IMR-90 (cell line): ENCODE measurements at regions not wholly inside any gene's neighbourhood (a gene's known extent, or its start where the extent isn't known, plus 50 kb on each side); places are given as distances from the start of the nearest gene placed in this dataset.
A peak's percentile ranks its signal among the peaks of the same experiment; 100 is the strongest.

Experiments
- ATAC-seq: fragments of 200-7000 bp; cut with Tn5 transposase; 2 replicates; pipeline ENCODE4 v1.9.1; 2020; ENCODE audit warnings: low read depth, mild to moderate bottlenecking, moderate library complexity
- BruUV-seq: library from RNA; stranded (reverse); fragments of 400-500 nt; replicated peaks from 2 replicates; lab custom pipeline; 2021; lab: Mats Ljungman, UMichigan
- CTCF ChIA-PET: fragments of 300-600 bp; formaldehyde crosslinking; extraction: SDS; loops from one replicate; lab custom pipeline; 2021; ENCODE audit warnings: antibody characterized with exemption; lab: Yijun Ruan, JAX
- POLR2A ChIA-PET: fragments of 300-600 bp; sonication (Branson Sonifier 250); formaldehyde crosslinking; loops from one replicate; lab custom pipeline; 2022; ENCODE audit warnings: antibody characterized with exemption; ENCODE audit not compliant: unreplicated experiment; lab: Charles Lee
- DNase-seq: peaks from one replicate; pipeline ENCODE4 v3.0.0; 2013
- H2AFZ ChIP-seq: replicated peaks from 2 replicates; pipeline ENCODE3; 2013; ENCODE audit warnings: low read length, mild to moderate bottlenecking; ENCODE audit not compliant: poor library complexity
- H2AK5ac ChIP-seq: 2 replicates; pipeline ENCODE4 v1.6.1; 2013; ENCODE audit warnings: low read depth, low read length, inconsistent platforms
- H2AK9ac ChIP-seq: replicated peaks from 2 replicates; pipeline ENCODE3; 2013; ENCODE audit warnings: mild to moderate bottlenecking, low read depth, low read length, moderate library complexity; ENCODE audit not compliant: poor library complexity
- H2BK120ac ChIP-seq: 2 replicates; pipeline ENCODE4 v1.6.1; 2013; ENCODE audit warnings: low read depth, low read length, inconsistent platforms
- H2BK15ac ChIP-seq: 3 replicates; pipeline ENCODE4 v1.6.1; 2013; ENCODE audit warnings: low read depth, low read length, inconsistent platforms
- H2BK20ac ChIP-seq: 2 replicates; pipeline ENCODE4 v1.6.1; 2013; ENCODE audit warnings: low read depth, mild to moderate bottlenecking, inconsistent platforms, low read length, moderate library complexity
- H2BK5ac ChIP-seq: 2 replicates; pipeline ENCODE4 v1.6.1; 2013; ENCODE audit warnings: mild to moderate bottlenecking, low read depth, low read length, inconsistent platforms; ENCODE audit not compliant: poor library complexity, severe bottlenecking
- H3K14ac ChIP-seq: replicated peaks from 2 replicates; pipeline ENCODE4 v1.6.1; 2013; ENCODE audit warnings: low read depth, low read length, inconsistent platforms
- H3K18ac ChIP-seq: 2 replicates; pipeline ENCODE4 v1.6.1; 2013; ENCODE audit warnings: low read depth, low read length, control low read depth
- H3K23ac ChIP-seq: 2 replicates; pipeline ENCODE4 v1.6.1; 2013; ENCODE audit warnings: low read depth, low read length, inconsistent platforms
- H3K27ac ChIP-seq: 2 replicates; pipeline ENCODE4 v1.5.1; 2013; ENCODE audit warnings: mild to moderate bottlenecking, control low read depth, low read length; ENCODE audit not compliant: insufficient read depth
- H3K27me3 ChIP-seq: 2 replicates; pipeline ENCODE4 v1.6.1; 2013; ENCODE audit warnings: low read length; ENCODE audit not compliant: control insufficient read depth, insufficient read depth
- H3K36me3 ChIP-seq: 2 replicates; pipeline ENCODE4 v1.6.1; 2013; ENCODE audit warnings: low read length, mixed read lengths; ENCODE audit not compliant: control insufficient read depth, insufficient read depth
- H3K4ac ChIP-seq: 2 replicates; pipeline ENCODE4 v1.6.1; 2013; ENCODE audit warnings: low read depth, low read length, inconsistent platforms
- H3K4me1 ChIP-seq: 2 replicates; pipeline ENCODE4 v1.6.1; 2013; ENCODE audit warnings: low read length, mixed read lengths; ENCODE audit not compliant: control insufficient read depth, insufficient read depth
- H3K4me2 ChIP-seq: 2 replicates; pipeline ENCODE4 v1.6.1; 2013; ENCODE audit warnings: low read depth, mild to moderate bottlenecking, control low read depth, low read length, moderate library complexity
- H3K4me3 ChIP-seq: 2 replicates; pipeline ENCODE4 v1.5.1; 2013; ENCODE audit warnings: low read depth, mild to moderate bottlenecking, control low read depth, low read length, moderate library complexity; ENCODE audit not compliant: insufficient read depth
- H3K56ac ChIP-seq: 2 replicates; pipeline ENCODE4 v1.6.1; 2013; ENCODE audit warnings: low read length, inconsistent platforms; ENCODE audit not compliant: insufficient read depth; ENCODE audit errors: extremely low read depth
- H3K79me1 ChIP-seq, 2 experiments: 2 replicates each; pipeline ENCODE4 v1.6.1; 2013; ENCODE audit warnings: low read length in 2 of 2, inconsistent platforms in 1 of 2, low read depth in 1 of 2
- H3K9ac ChIP-seq: 2 replicates; pipeline ENCODE4 v1.6.1; 2013; ENCODE audit warnings: low read depth, low read length, control low read depth
- H3K9me1 ChIP-seq: 2 replicates; pipeline ENCODE4 v1.6.1; 2013; ENCODE audit warnings: low read length, inconsistent platforms; ENCODE audit not compliant: insufficient read depth
- H3K9me3 ChIP-seq: 2 replicates; pipeline ENCODE4 v1.6.1; 2013; ENCODE audit warnings: low read length; ENCODE audit not compliant: control insufficient read depth, insufficient read depth
- H4K20me1 ChIP-seq: 2 replicates; pipeline ENCODE4 v1.6.1; 2013; ENCODE audit warnings: low read length, inconsistent platforms; ENCODE audit not compliant: insufficient read depth
- H4K5ac ChIP-seq: 2 replicates; pipeline ENCODE4 v1.6.1; 2013; ENCODE audit warnings: mild to moderate bottlenecking, low read depth, low read length, control low read depth
- H4K8ac ChIP-seq, 2 experiments: 2 replicates each; pipeline ENCODE4 v1.6.1; 2013; ENCODE audit warnings: low read depth in 2 of 2, low read length in 2 of 2, control low read depth in 1 of 2, inconsistent platforms in 1 of 2
- H4K91ac ChIP-seq: 2 replicates; pipeline ENCODE4 v1.6.1; 2013; ENCODE audit warnings: low read depth, low read length, inconsistent platforms; ENCODE audit not compliant: insufficient read depth
- BHLHE40 ChIP-seq: fragments of 150-350 bp; IDR thresholded peaks from 2 replicates; pipeline ENCODE4 v1.6.1; 2016; ENCODE audit warnings: mild to moderate bottlenecking, low read depth, low read length
- CEBPB ChIP-seq: IDR thresholded peaks from 2 replicates; pipeline ENCODE4 v1.6.1; 2012; ENCODE audit warnings: low read depth, low read length, improper control_type of control experiment
- CHD1 ChIP-seq: IDR thresholded peaks from 2 replicates; pipeline ENCODE4 v1.6.1; 2012; ENCODE audit warnings: low read depth, low read length, improper control_type of control experiment
- CTCF ChIP-seq: conservative IDR thresholded peaks from 2 replicates; pipeline ENCODE4 v1.5.1; 2012; ENCODE audit warnings: mild to moderate bottlenecking, low read depth, low read length, improper control_type of control experiment
- ELK1 ChIP-seq: fragments of 150-350 bp; IDR thresholded peaks from 2 replicates; pipeline ENCODE4 v1.6.1; 2016; ENCODE audit warnings: low read depth, mild to moderate bottlenecking, low read length, moderate library complexity, borderline replicate concordance
- FOS ChIP-seq: fragments of 150-350 bp; IDR thresholded peaks from 2 replicates; pipeline ENCODE4 v1.6.1; 2016; ENCODE audit warnings: low read depth, low read length
- MAFK ChIP-seq: IDR thresholded peaks from 2 replicates; pipeline ENCODE4 v1.6.1; 2012; ENCODE audit warnings: low read depth, low read length, improper control_type of control experiment
- MAZ ChIP-seq: IDR thresholded peaks from 2 replicates; pipeline ENCODE4 v1.6.1; 2012; ENCODE audit warnings: low read depth, mild to moderate bottlenecking, low read length, improper control_type of control experiment, moderate library complexity, borderline replicate concordance
- MXI1 ChIP-seq: IDR thresholded peaks from 2 replicates; pipeline ENCODE4 v1.6.1; 2012; ENCODE audit warnings: low read depth, mild to moderate bottlenecking, low read length, moderate library complexity, borderline replicate concordance
- NFE2L2 ChIP-seq: fragments of 150-350 bp; IDR thresholded peaks from 2 replicates; pipeline ENCODE4 v1.6.1; 2016; ENCODE audit warnings: low read depth, mild to moderate bottlenecking, low read length
- POLR2A ChIP-seq: IDR thresholded peaks from 2 replicates; pipeline ENCODE4 v1.6.1; 2012; ENCODE audit warnings: mild to moderate bottlenecking, low read depth, low read length
- RAD21 ChIP-seq: IDR thresholded peaks from 2 replicates; pipeline ENCODE4 v1.6.1; 2012; ENCODE audit warnings: low read length, improper control_type of control experiment
- RCOR1 ChIP-seq: IDR thresholded peaks from 2 replicates; pipeline ENCODE4 v1.6.1; 2012; ENCODE audit warnings: mild to moderate bottlenecking, low read length, improper control_type of control experiment; ENCODE audit not compliant: insufficient replicate concordance
- RFX5 ChIP-seq: IDR thresholded peaks from 2 replicates; pipeline ENCODE4 v1.8.0; 2012; ENCODE audit warnings: low read depth, mild to moderate bottlenecking, low read length, moderate library complexity
- SMC3 ChIP-seq: fragments of 150-350 bp; IDR thresholded peaks from 2 replicates; pipeline ENCODE4 v1.6.1; 2016; ENCODE audit warnings: low read depth, mild to moderate bottlenecking, antibody characterized with exemption, low read length, moderate library complexity
- USF2 ChIP-seq: fragments of 150-350 bp; IDR thresholded peaks from 2 replicates; pipeline ENCODE4 v1.6.1; 2017; ENCODE audit warnings: mild to moderate bottlenecking, antibody characterized with exemption, low read length, low read depth
- WGBS, 2 experiments: methylation state at CpG; one replicate each; pipeline versions ENCODE4 v1.1.5 to v1.1.7; 2013; ENCODE audit warnings: missing lambda C conversion rate in 2 of 2; ENCODE audit not compliant: insufficient read length in 1 of 2; ENCODE audit errors: extremely low coverage in 2 of 2; 5-methylcytosine and 5-hydroxymethylcytosine counted together
- dilution Hi-C: fragments of 300-500 bp; cut with HindIII; formaldehyde crosslinking; loops from one replicate; pipeline ENCODE4 v1.14.3; 2018; ENCODE audit warnings: low sequenced_read_pairs; ENCODE audit not compliant: unreplicated experiment
- in situ Hi-C: fragments of 300-500 bp; cut with MboI; formaldehyde crosslinking; loops from 3 replicates; pipeline ENCODE4 v1.14.3; 2019; ENCODE audit warnings: low sequenced_read_pairs, inconsistent platforms, mixed read lengths
- intact Hi-C: fragments of 100-400 bp; cut with micrococcal nuclease; formaldehyde crosslinking; loops from 2 replicates; pipeline ENCODE4 v1.10.0; 2022

DNA sequence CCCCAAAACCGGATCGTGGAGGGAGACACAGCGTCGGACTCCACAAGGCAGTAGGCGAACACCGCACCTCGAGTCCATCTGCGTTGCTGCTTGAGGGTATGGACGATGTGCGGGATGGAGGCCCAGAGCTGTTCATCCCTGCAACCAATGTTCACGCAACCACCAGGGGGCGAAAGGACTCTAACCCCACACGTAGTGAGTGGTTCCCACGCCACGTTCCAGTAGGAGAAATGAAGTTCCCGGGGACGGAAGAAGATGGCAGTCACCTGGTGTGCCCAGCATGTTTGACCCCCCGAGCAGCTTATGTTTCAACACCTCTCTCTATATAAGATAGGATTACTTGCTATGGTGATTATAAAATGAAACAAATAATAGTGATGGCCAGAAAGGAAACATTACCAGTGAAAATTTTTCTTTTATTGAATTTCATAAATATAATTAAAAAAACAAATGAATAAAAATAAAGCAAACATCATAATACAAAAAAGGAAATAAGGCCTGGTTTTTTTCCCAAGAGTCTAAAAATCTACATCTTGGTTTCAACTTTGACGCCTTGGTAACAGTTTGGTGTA is 184.3 kb downstream of the SH3BP4 start:
- Histone ChIP-seq H2BK5ac (no peak overlapping the region), H2BK120ac (no peak overlapping the region), H4K20me1 (no peaks in the 10 kb centered on the region), H3K4ac (no peak overlapping the region), H3K14ac (no peak overlapping the region), H3K56ac (no peak overlapping the region), H3K4me3 (no peak overlapping the region), H2BK15ac (no peak overlapping the region), H3K27ac (no peak overlapping the region), H2AK5ac (no peak overlapping the region), H3K79me1 (no peaks in the 10 kb centered on the region), H4K8ac (no peak overlapping the region), H2AK9ac (peak overlapping the region; percentile 7), H2AFZ (peak overlapping the region; percentile 84), H3K9me3 (no peaks in the 10 kb centered on the region), H3K4me1 (no peaks in the 10 kb centered on the region), H4K5ac (no peak overlapping the region), H3K36me3 (no peaks in the 10 kb centered on the region), H4K91ac (no peak overlapping the region), H3K4me2 (peak overlapping the region; percentile 77), H3K18ac (no peak overlapping the region), H3K23ac (no peak overlapping the region), H2BK20ac (no peak overlapping the region), H3K9me1 (no peaks in the 10 kb centered on the region), H3K27me3 (peaks cover 36% of the 10 kb centered on the region), H3K9ac (no peak overlapping the region)
- TF ChIP-seq CTCF: peak; percentile 86
- no peak for TF ChIP-seq CEBPB
- TF ChIP-seq RAD21: peak; percentile 88
- TF ChIP-seq RFX5: no peak
- peak; percentile 97 for TF ChIP-seq SMC3
- TF ChIP-seq ELK1: no peak
- no peak for TF ChIP-seq MXI1
- TF ChIP-seq CHD1: no peak
- no peak for TF ChIP-seq MAFK
- no peak for TF ChIP-seq FOS
- TF ChIP-seq MAZ: no peak
- no peak for TF ChIP-seq POLR2A
- no peak for TF ChIP-seq NFE2L2
- no peak; the same call in 1 of the 2 replicates for TF ChIP-seq USF2
- TF ChIP-seq BHLHE40: no peak
- no peak for TF ChIP-seq RCOR1
- dilution Hi-C loops (loop anchor here (25.0 kb wide), 1 partner anchor 601 kb away; no protein-coding TSS in a partner anchor), intact Hi-C loops (loop anchor here (1.0 to 5.0 kb wide), 6 partner anchors 126 to 610 kb away; partner anchors contain the start of gene AGAP1), in situ Hi-C loops (loop anchor here (5.0 to 10.0 kb wide), 2 partner anchors 539 to 611 kb away; no protein-coding TSS in a partner anchor)
- POLR2A ChIA-PET: no interaction called here
- DNase-seq: peak; percentile 82
- peak; percentile 96 for ATAC-seq
- BruUV-seq: no TSS peak
- CTCF ChIA-PET: interaction anchor here (0.5 to 1.6 kb wide), 7 partner anchors 154 to 763 kb away, joined by 3 to 5 read pairs (median 3); no protein-coding TSS in a partner anchor
- no CpG with 5 or more reads among the region's 19 CpGs for WGBS, 2 experiments
